ENCODE measurements at regions not wholly inside any gene's neighbourhood (a gene's known extent, or its start where the extent isn't known, plus 50 kb on each side); places are given as distances from the start of the nearest gene placed in this dataset.

- no peak overlapping the region for H2AFZ ChIP-seq (ENCODE audit: low read depth, low read length, poor library complexity, severe bottlenecking)
- CTCF ChIA-PET: interaction anchor here (2.4 kb wide), 1 partner anchor 202 kb away, joined by 5 read pairs; no protein-coding TSS in a partner anchor
Observed at GRCh38 chr16:86455116-86455515, 55.2 kb upstream of the FOXF1 start.

More at GRCh38 chr16:86455116-86455515, 55.2 kb upstream of the FOXF1 start:
- ATAC-seq (no peak), DNase-seq (ENCODE audit: low read depth, low spot score) (no peak)
- H3K9ac ChIP-seq (ENCODE audit: low read length): no peak overlapping the region
- H3K4me1 ChIP-seq (ENCODE audit: control insufficient read depth in 1 of 2, insufficient read depth in 2 of 2, low read length in 2 of 2): no peaks in the 10 kb centered on the region
- POLR2A ChIA-PET: no interaction called here
- peaks cover 63% of the 10 kb centered on the region for H3K27me3 ChIP-seq (ENCODE audit: insufficient read depth, low read length)
- no peaks in the 10 kb centered on the region for H3K36me3 ChIP-seq (ENCODE audit: control insufficient read depth in 1 of 2, insufficient read depth in 2 of 2, low read length in 2 of 2)
- no TSS peak for BruUV-seq (replicated peaks)
- H3K4me2 ChIP-seq (ENCODE audit: low read length): no peak overlapping the region
- TF ChIP-seq ZFX (IDR thresholded peaks at IDR 0.05) (no peak), CEBPB (IDR thresholded peaks at IDR 0.05; ENCODE audit: low read depth) (no peak), RAD21 (IDR thresholded peaks at IDR 0.05; ENCODE audit: low read depth) (no peak), ATF3 (IDR thresholded peaks at IDR 0.05) (no peak), REST (IDR thresholded peaks at IDR 0.05; ENCODE audit: low read depth) (no peak), TCF7L2 (IDR thresholded peaks at IDR 0.05; ENCODE audit: borderline replicate concordance, extremely low read depth, insufficient read depth, insufficient read length) (no peak), YY1 (IDR thresholded peaks at IDR 0.05; ENCODE audit: extremely low read depth, insufficient replicate concordance, low read depth, low read length) (no peak), SP1 (IDR thresholded peaks at IDR 0.05; ENCODE audit: low read depth) (no peak), EZH2 (IDR thresholded peaks at IDR 0.05) (no peak), EGR1 (IDR thresholded peaks at IDR 0.05; ENCODE audit: low read depth) (no peak), MAX (IDR thresholded peaks at IDR 0.05) (no peak), POLR2A (IDR thresholded peaks at IDR 0.05; ENCODE audit: borderline replicate concordance, extremely low read depth, insufficient read depth, insufficient read length) (no peak), ZNF274 (IDR thresholded peaks at IDR 0.05; ENCODE audit: low read depth, low read length) (no peak), EZH2phosphoT487 (IDR thresholded peaks at IDR 0.05; ENCODE audit: borderline replicate concordance) (no peak), SIN3A (IDR thresholded peaks at IDR 0.05; ENCODE audit: low read depth) (no peak), POLR2AphosphoS5 (IDR thresholded peaks at IDR 0.05; ENCODE audit: low read depth, low read length) (no peak), JUND (IDR thresholded peaks at IDR 0.05) (no peak), ZBTB33 (IDR thresholded peaks at IDR 0.05; ENCODE audit: extremely low read depth, insufficient replicate concordance, low read length) (no peak)
- no peaks in the 10 kb centered on the region for H3K9me3 ChIP-seq (ENCODE audit: control insufficient read depth in 1 of 2, insufficient read depth in 1 of 2, low read depth in 1 of 2, low read length in 2 of 2)
- H3K79me2 ChIP-seq (ENCODE audit: insufficient read depth, low read length): no peaks in the 10 kb centered on the region
- intact Hi-C loops (cut with micrococcal nuclease): no loop called here
- no peaks in the 10 kb centered on the region for H4K20me1 ChIP-seq (ENCODE audit: insufficient read depth)
- H3K27ac ChIP-seq (ENCODE audit: low read depth, low read length): no peak overlapping the region
- no peaks in the 10 kb centered on the region for H3K9me2 ChIP-seq (ENCODE audit: insufficient read depth)
- RAD21 ChIA-PET (ENCODE audit: low non-redundant PET in 1 of 2, low total read pairs in 2 of 2, uncharacterized antibody in 2 of 2, unreplicated experiment in 2 of 2): no interaction called here
- H3K4me3 ChIP-seq (replicated peaks in 1 of 2; ENCODE audit: low read depth in 1 of 2, low read length in 2 of 2): no peak overlapping the region
